Karpas-422 (cell line): ENCODE measurements at regions not wholly inside any gene's neighbourhood (a gene's known extent, or its start where the extent isn't known, plus 50 kb on each side); places are given as distances from the start of the nearest gene placed in this dataset.

Experiments
- DNase-seq: peaks from one replicate; pipeline ENCODE4 v3.0.0-alpha.2; 2015
- H2AFZ ChIP-seq: fragments of 200-600 bp; sonication (generic); 2 replicates; pipeline ENCODE4 v1.6.1; 2014; ENCODE audit warnings: antibody characterized with exemption, low read length, mixed read lengths
- H3K27ac ChIP-seq: fragments of 200-600 bp; sonication (generic); 2 replicates; pipeline ENCODE4 v1.5.1; 2014; ENCODE audit warnings: mild to moderate bottlenecking, low read length, moderate library complexity
- H3K27me3 ChIP-seq: fragments of 200-600 bp; sonication (generic); 2 replicates; pipeline ENCODE4 v1.6.1; 2014; ENCODE audit warnings: low read length, mixed read lengths
- H3K36me3 ChIP-seq: fragments of 200-600 bp; sonication (generic); 2 replicates; pipeline ENCODE4 v1.6.1; 2014; ENCODE audit warnings: low read length, mixed read lengths; ENCODE audit not compliant: insufficient read depth
- H3K4me1 ChIP-seq: fragments of 200-600 bp; sonication (generic); 2 replicates; pipeline ENCODE4 v1.6.1; 2014; ENCODE audit warnings: mild to moderate bottlenecking, low read length, mixed read lengths
- H3K4me2 ChIP-seq: fragments of 200-600 bp; sonication (generic); 2 replicates; pipeline ENCODE4 v1.6.1; 2014; ENCODE audit warnings: low read length, low read depth, mild to moderate bottlenecking; ENCODE audit not compliant: poor library complexity, severe bottlenecking
- H3K4me3 ChIP-seq: fragments of 200-600 bp; sonication (generic); 2 replicates; pipeline ENCODE4 v1.5.1; 2014; ENCODE audit warnings: mild to moderate bottlenecking, antibody characterized with exemption, low read length, mixed read lengths
- H3K79me2 ChIP-seq: fragments of 200-600 bp; sonication (generic); 2 replicates; pipeline ENCODE4 v1.6.1; 2014; ENCODE audit warnings: mild to moderate bottlenecking, low read length, mixed read lengths
- H3K9ac ChIP-seq: fragments of 200-600 bp; sonication (generic); 2 replicates; pipeline ENCODE4 v1.6.0; 2014; ENCODE audit warnings: low read length
- H3K9me2 ChIP-seq: fragments of 200-600 bp; sonication (generic), shearing (Covaris generic); replicated peaks from 2 replicates; pipeline ENCODE4 v1.6.0; 2014; ENCODE audit warnings: mild to moderate bottlenecking, low read length, moderate library complexity; ENCODE audit not compliant: insufficient read depth
- H3K9me3 ChIP-seq: fragments of 300-700, 200-600 bp; sonication (generic); 2 replicates; pipeline ENCODE4 v1.6.1; 2014; ENCODE audit warnings: low read length, mixed read lengths
- H4K20me1 ChIP-seq: fragments of 200-600 bp; sonication (generic); 2 replicates; pipeline ENCODE4 v1.6.1; 2014; ENCODE audit warnings: mild to moderate bottlenecking, antibody characterized with exemption, low read length, low read depth; ENCODE audit not compliant: insufficient read depth

- Histone ChIP-seq H2AFZ (no peak overlapping the region), H3K9me3 (no peaks in the 10 kb centered on the region), H3K79me2 (no peaks in the 10 kb centered on the region), H3K36me3 (no peaks in the 10 kb centered on the region), H3K27me3 (no peaks in the 10 kb centered on the region), H3K4me1 (no peaks in the 10 kb centered on the region), H3K27ac (no peak overlapping the region), H4K20me1 (no peaks in the 10 kb centered on the region), H3K4me2 (no peak overlapping the region), H3K4me3 (no peak overlapping the region), H3K9me2 (no peaks in the 10 kb centered on the region), H3K9ac (no peak overlapping the region)
- no peak for DNase-seq
These were observed 88.0 kb upstream of the CTTNBP2NL start for GRCh38 chr1:112307930-112308591.

GRCh38 chr1:112308716-112309115, 87.3 kb upstream of the CTTNBP2NL start:
- H3K9me2 ChIP-seq: no peaks in the 10 kb centered on the region
- no peak overlapping the region for H3K4me2 ChIP-seq
- no peaks in the 10 kb centered on the region for H3K27me3 ChIP-seq
- H3K27ac ChIP-seq: no peak overlapping the region
- H2AFZ ChIP-seq: no peak overlapping the region
- H4K20me1 ChIP-seq: no peaks in the 10 kb centered on the region
- no peaks in the 10 kb centered on the region for H3K4me1 ChIP-seq
- H3K4me3 ChIP-seq: no peak overlapping the region
- no peak for DNase-seq
- no peaks in the 10 kb centered on the region for H3K79me2 ChIP-seq
- H3K9me3 ChIP-seq: no peaks in the 10 kb centered on the region
- no peak overlapping the region for H3K9ac ChIP-seq
- H3K36me3 ChIP-seq: no peaks in the 10 kb centered on the region

- no peaks in the 10 kb centered on the region for H3K36me3 ChIP-seq
- H3K9me2 ChIP-seq: no peaks in the 10 kb centered on the region
- H3K4me2 ChIP-seq: no peak overlapping the region
- no peaks in the 10 kb centered on the region for H3K9me3 ChIP-seq
- DNase-seq: no peak
- no peaks in the 10 kb centered on the region for H3K4me1 ChIP-seq
- no peak overlapping the region for H3K27ac ChIP-seq
- no peak overlapping the region for H2AFZ ChIP-seq
- no peak overlapping the region for H3K4me3 ChIP-seq
- no peaks in the 10 kb centered on the region for H3K27me3 ChIP-seq
- H3K9ac ChIP-seq: no peak overlapping the region
- no peaks in the 10 kb centered on the region for H4K20me1 ChIP-seq
- H3K79me2 ChIP-seq: no peaks in the 10 kb centered on the region
These were observed 86.5 kb upstream of the CTTNBP2NL start for GRCh38 chr1:112309499-112309898.

GRCh38 chr1:112312315-112312714, 83.7 kb upstream of the CTTNBP2NL start:
- Histone ChIP-seq H3K9me3 (no peaks in the 10 kb centered on the region), H3K9me2 (no peaks in the 10 kb centered on the region), H3K79me2 (no peaks in the 10 kb centered on the region), H3K4me2 (no peak overlapping the region), H2AFZ (no peak overlapping the region), H4K20me1 (no peaks in the 10 kb centered on the region), H3K27ac (no peak overlapping the region), H3K4me3 (no peak overlapping the region), H3K4me1 (no peaks in the 10 kb centered on the region), H3K9ac (no peak overlapping the region), H3K27me3 (no peaks in the 10 kb centered on the region), H3K36me3 (no peaks in the 10 kb centered on the region)
- no peak for DNase-seq

GRCh38 chr1:112312879-112313278, 83.1 kb upstream of the CTTNBP2NL start:
- H2AFZ ChIP-seq: no peak overlapping the region
- no peaks in the 10 kb centered on the region for H3K36me3 ChIP-seq
- H3K9ac ChIP-seq: no peak overlapping the region
- no peaks in the 10 kb centered on the region for H3K4me1 ChIP-seq
- no peak overlapping the region for H3K27ac ChIP-seq
- H4K20me1 ChIP-seq: no peaks in the 10 kb centered on the region
- no peaks in the 10 kb centered on the region for H3K79me2 ChIP-seq
- no peak for DNase-seq
- H3K9me2 ChIP-seq: no peaks in the 10 kb centered on the region
- no peak overlapping the region for H3K4me2 ChIP-seq
- H3K9me3 ChIP-seq: no peaks in the 10 kb centered on the region
- H3K27me3 ChIP-seq: no peaks in the 10 kb centered on the region
- no peak overlapping the region for H3K4me3 ChIP-seq

- H3K4me1 ChIP-seq: no peaks in the 10 kb centered on the region
- no peak overlapping the region for H3K4me3 ChIP-seq
- no peak overlapping the region for H2AFZ ChIP-seq
- no peak overlapping the region for H3K4me2 ChIP-seq
- no peak for DNase-seq
- no peaks in the 10 kb centered on the region for H3K27me3 ChIP-seq
- no peak overlapping the region for H3K9ac ChIP-seq
- no peaks in the 10 kb centered on the region for H3K9me3 ChIP-seq
- H3K36me3 ChIP-seq: no peaks in the 10 kb centered on the region
- no peaks in the 10 kb centered on the region for H3K79me2 ChIP-seq
- H3K27ac ChIP-seq: no peak overlapping the region
- no peaks in the 10 kb centered on the region for H3K9me2 ChIP-seq
- no peaks in the 10 kb centered on the region for H4K20me1 ChIP-seq
These were observed 79.6 kb upstream of the CTTNBP2NL start for GRCh38 chr1:112316254-112316913.

- Histone ChIP-seq H3K4me3 (no peak overlapping the region), H3K4me1 (no peaks in the 10 kb centered on the region), H3K79me2 (no peaks in the 10 kb centered on the region), H2AFZ (no peak overlapping the region), H3K4me2 (no peak overlapping the region), H3K36me3 (no peaks in the 10 kb centered on the region), H3K9ac (no peak overlapping the region), H3K9me2 (no peaks in the 10 kb centered on the region), H3K27me3 (no peaks in the 10 kb centered on the region), H4K20me1 (no peaks in the 10 kb centered on the region), H3K27ac (no peak overlapping the region), H3K9me3 (no peaks in the 10 kb centered on the region)
- DNase-seq: no peak
These were observed 78.9 kb upstream of the CTTNBP2NL start for GRCh38 chr1:112317140-112317539.

- no peaks in the 10 kb centered on the region for H3K9me2 ChIP-seq
- H4K20me1 ChIP-seq: no peaks in the 10 kb centered on the region
- no peaks in the 10 kb centered on the region for H3K9me3 ChIP-seq
- no peaks in the 10 kb centered on the region for H3K79me2 ChIP-seq
- no peaks in the 10 kb centered on the region for H3K36me3 ChIP-seq
- H2AFZ ChIP-seq: no peak overlapping the region
- no peaks in the 10 kb centered on the region for H3K27me3 ChIP-seq
- H3K27ac ChIP-seq: no peak overlapping the region
- no peak overlapping the region for H3K4me2 ChIP-seq
- no peaks in the 10 kb centered on the region for H3K4me1 ChIP-seq
- no peak for DNase-seq
- H3K4me3 ChIP-seq: no peak overlapping the region
- no peak overlapping the region for H3K9ac ChIP-seq
These were observed 78.4 kb upstream of the CTTNBP2NL start for GRCh38 chr1:112317611-112318062.
